Cardiac muscle cell (in vitro differentiated cells and primary cell): ENCODE measurements at regions not wholly inside any gene's neighbourhood (a gene's known extent, or its start where the extent isn't known, plus 50 kb on each side); places are given as distances from the start of the nearest gene placed in this dataset.

Experiments
- DNase-seq, 2 donors: peaks; one replicate each; pipeline versions ENCODE4 v3.0.0 to v3.0.0-alpha.2; 2010 to 2017; ENCODE audit warnings: low read depth in 1 of 2, low spot score in 1 of 2
- H3K27ac ChIP-seq: fragments of 200-600 bp; sonication (generic); 2 replicates; pipeline ENCODE4 v1.5.1; 2016
- H3K27me3 ChIP-seq: fragments of 200-600 bp; sonication (generic); 2 replicates; pipeline ENCODE4 v1.6.0; 2016; ENCODE audit warnings: control low read depth
- H3K36me3 ChIP-seq: fragments of 200-600 bp; sonication (generic); 2 replicates; pipeline ENCODE4 v1.5.1; 2016; ENCODE audit warnings: control low read depth
- H3K4me1 ChIP-seq: fragments of 200-600 bp; sonication (generic); 2 replicates; pipeline ENCODE4 v1.8.1; 2017; ENCODE audit warnings: low read depth, mild to moderate bottlenecking, mixed run types
- H3K4me3 ChIP-seq: fragments of 200-600 bp; sonication (generic); 2 replicates; pipeline ENCODE4 v1.5.1; 2016; ENCODE audit warnings: mild to moderate bottlenecking
- H3K9me3 ChIP-seq: fragments of 200-600 bp; sonication (generic); 2 replicates; pipeline ENCODE4 v1.5.1; 2017; ENCODE audit warnings: low read depth, mild to moderate bottlenecking, control low read depth
- CTCF ChIP-seq: IDR thresholded peaks from 2 replicates; pipeline ENCODE4 v1.5.1; 2012; ENCODE audit warnings: low read depth, mild to moderate bottlenecking, low read length

GRCh38 chr3:23720059-23720458 lies 85.7 kb upstream of the UBE2E1 start:
- no peak for TF ChIP-seq CTCF
- no peaks in the 10 kb centered on the region for H3K36me3 ChIP-seq
- H3K4me1 ChIP-seq = no peaks in the 10 kb centered on the region
- H3K9me3 ChIP-seq = no peaks in the 10 kb centered on the region
- no peaks in the 10 kb centered on the region for H3K27me3 ChIP-seq
- H3K4me3 ChIP-seq = no peak overlapping the region
- DNase-seq = no peak
- H3K27ac ChIP-seq = no peak overlapping the region

- Histone ChIP-seq H3K27me3 (no peaks in the 10 kb centered on the region), H3K4me1 (no peaks in the 10 kb centered on the region), H3K4me3 (no peak overlapping the region), H3K36me3 (no peaks in the 10 kb centered on the region), H3K27ac (no peak overlapping the region), H3K9me3 (no peaks in the 10 kb centered on the region)
- DNase-seq = no peak
- no peak for TF ChIP-seq CTCF
Measured at GRCh38 chr3:23720885-23721284, 84.9 kb upstream of the UBE2E1 start.

- no peaks in the 10 kb centered on the region for H3K9me3 ChIP-seq
- DNase-seq = no peak
- no peaks in the 10 kb centered on the region for H3K36me3 ChIP-seq
- H3K27me3 ChIP-seq = no peaks in the 10 kb centered on the region
- no peak for TF ChIP-seq CTCF
- no peak overlapping the region for H3K4me3 ChIP-seq
- no peaks in the 10 kb centered on the region for H3K4me1 ChIP-seq
- H3K27ac ChIP-seq = no peak overlapping the region
Measured at GRCh38 chr3:23723141-23723540, 82.6 kb upstream of the UBE2E1 start.

GRCh38 chr3:23723930-23724329 lies 81.8 kb upstream of the UBE2E1 start:
- TF ChIP-seq CTCF = no peak

GRCh38 chr3:23726811-23727548 lies 78.8 kb upstream of the UBE2E1 start:
- H3K9me3 ChIP-seq = no peaks in the 10 kb centered on the region
- TF ChIP-seq CTCF = no peak
- DNase-seq = peak in 1 of 2 donors; percentile 18
- no peaks in the 10 kb centered on the region for H3K27me3 ChIP-seq
- no peaks in the 10 kb centered on the region for H3K36me3 ChIP-seq
- H3K4me3 ChIP-seq = no peak overlapping the region
- H3K27ac ChIP-seq = no peak overlapping the region
- peaks cover 13% of the 10 kb centered on the region for H3K4me1 ChIP-seq

More at GRCh38 chr3:23723930-23724329, 81.8 kb upstream of the UBE2E1 start:
- Histone ChIP-seq H3K27me3 (no peaks in the 10 kb centered on the region), H3K4me1 (peaks cover 5% of the 10 kb centered on the region), H3K36me3 (no peaks in the 10 kb centered on the region), H3K27ac (no peak overlapping the region), H3K9me3 (no peaks in the 10 kb centered on the region), H3K4me3 (no peak overlapping the region)
- DNase-seq = no peak
